PC-9 (cell line): ENCODE measurements at regions not wholly inside any gene's neighbourhood (a gene's known extent, or its start where the extent isn't known, plus 50 kb on each side); places are given as distances from the start of the nearest gene placed in this dataset.
"Not testable (repeated sequence)": the region's sequence is repeated elsewhere in the genome, so short reads cannot be mapped to it uniquely, and the experiment has no call there.

Experiments used
- BruUV-seq: library from RNA; stranded (reverse); fragments of 400-500 nt; replicated peaks from 2 replicates; lab custom pipeline; 2021; lab: Mats Ljungman, UMichigan
- CTCF ChIA-PET: fragments of 300-600 bp; sonication (Branson Sonifier 250); formaldehyde crosslinking; loops from one replicate; lab custom pipeline; 2022; ENCODE audit warnings: antibody characterized with exemption; lab: Charles Lee
- POLR2A ChIA-PET: fragments of 300-600 bp; sonication (Branson Sonifier 250); formaldehyde crosslinking; loops from one replicate; lab custom pipeline; 2022; ENCODE audit warnings: antibody characterized with exemption; ENCODE audit not compliant: unreplicated experiment; lab: Charles Lee
- DNase-seq, 2 experiments: peaks; one replicate each; pipeline versions ENCODE4 v3.0.0 to v3.0.0-alpha.2; 2015 to 2022; ENCODE audit warnings: mixed read lengths in 1 of 2
- H2AFZ ChIP-seq: fragments of 200-600 bp; sonication (generic); 2 replicates; pipeline ENCODE4 v1.8.1; 2017; ENCODE audit warnings: antibody characterized with exemption
- H3F3A ChIP-seq: fragments of 200-600 bp; sonication (generic); 2 replicates; pipeline ENCODE4 v1.8.1; 2017; ENCODE audit warnings: antibody characterized with exemption, mild to moderate bottlenecking, low read depth; ENCODE audit not compliant: insufficient read depth
- H3K27ac ChIP-seq: fragments of 200-600 bp; sonication (generic); 2 replicates; pipeline ENCODE4 v1.6.1; 2016; ENCODE audit warnings: mixed run types
- H3K27me3 ChIP-seq: fragments of 200-600 bp; sonication (generic); 2 replicates; pipeline ENCODE4 v1.6.1; 2016; ENCODE audit warnings: low read depth, mixed run types; ENCODE audit not compliant: insufficient read depth
- H3K36me3 ChIP-seq: fragments of 200-600 bp; sonication (generic); 2 replicates; pipeline ENCODE4 v1.6.1; 2016; ENCODE audit warnings: low read depth, mixed run types
- H3K4me1 ChIP-seq: fragments of 200-600 bp; sonication (generic); replicated peaks from 2 replicates; pipeline ENCODE4 v1.6.1; 2016; ENCODE audit warnings: mixed run types; ENCODE audit not compliant: insufficient read depth
- H3K4me2 ChIP-seq: fragments of 200-600 bp; sonication (generic); 2 replicates; pipeline ENCODE4 v1.6.1; 2017; ENCODE audit warnings: mixed run types
- H3K4me3 ChIP-seq: fragments of 200-600 bp; sonication (generic); 2 replicates; pipeline ENCODE4 v1.6.1; 2016; ENCODE audit warnings: mixed run types
- H3K79me2 ChIP-seq: fragments of 200-600 bp; sonication (generic); 2 replicates; pipeline ENCODE4 v1.6.1; 2017; ENCODE audit warnings: low read depth, mixed run types
- H3K9me2 ChIP-seq: fragments of 200-600 bp; sonication (generic); 2 replicates; pipeline ENCODE4 v1.8.1; 2017; ENCODE audit warnings: mild to moderate bottlenecking; ENCODE audit not compliant: insufficient read depth
- H3K9me3 ChIP-seq: fragments of 200-600 bp; sonication (generic); 2 replicates; pipeline ENCODE4 v1.8.1; 2016; ENCODE audit warnings: low read depth; ENCODE audit not compliant: insufficient read depth
- H4K20me1 ChIP-seq: fragments of 200-600 bp; sonication (generic); 2 replicates; pipeline ENCODE4 v1.8.1; 2017; ENCODE audit not compliant: insufficient read depth
- EZH2 ChIP-seq: fragments of 200-600 bp; sonication (generic); IDR thresholded peaks from 2 replicates; pipeline ENCODE4 v1.8.0; 2017; ENCODE audit warnings: antibody characterized with exemption, low read depth
- intact Hi-C: fragments of 100-400 bp; cut with micrococcal nuclease; formaldehyde crosslinking; loops from one replicate; pipeline ENCODE4 v1.10.0; 2022; ENCODE audit not compliant: unreplicated experiment
- TF ChIP-seq, protein P1 (sequence below): fragments of 200-600 bp; sonication (generic); conservative IDR thresholded peaks from 2 replicates; pipeline ENCODE4 v1.6.1; 2017; ENCODE audit warnings: mixed run types, antibody characterized with exemption, mild to moderate bottlenecking, moderate library complexity

DNA sequence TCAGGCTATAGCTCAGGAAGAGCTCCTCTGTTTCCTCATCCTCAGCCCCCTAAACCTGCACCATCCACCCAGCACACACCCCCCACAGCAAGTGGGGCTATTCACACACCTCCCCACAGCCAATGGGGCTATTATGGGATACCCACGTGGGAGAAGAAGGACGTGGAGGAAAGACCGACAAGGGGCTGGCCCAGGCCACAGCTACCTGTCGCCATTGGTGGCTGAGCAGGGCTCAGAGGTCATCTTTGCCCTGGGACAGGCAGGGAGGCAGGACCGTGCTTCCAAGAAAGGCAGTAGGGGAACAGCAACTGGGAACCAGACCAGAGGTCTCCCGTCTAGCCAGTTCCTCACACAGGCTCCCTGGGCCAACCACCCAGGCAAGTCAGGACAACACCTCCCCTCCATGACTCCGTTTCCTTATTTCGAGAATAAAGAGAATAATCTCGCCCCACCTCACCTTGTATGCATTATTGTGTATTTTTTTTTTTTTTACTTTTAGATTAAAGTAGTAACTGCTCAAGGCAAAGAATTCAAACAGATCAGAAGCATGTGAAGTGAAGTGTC, 92.3 kb upstream of the TARDBP start:
- H3K79me2 ChIP-seq: no peaks in the 10 kb centered on the region
- ChIA-PET POLR2A (no interaction called here), CTCF (no interaction called here)
- no TSS peak for BruUV-seq
- no peak overlapping the region for H3K27ac ChIP-seq
- H3K4me1 ChIP-seq: no peaks in the 10 kb centered on the region
- no peak overlapping the region for H2AFZ ChIP-seq
- no peak overlapping the region for H3K4me3 ChIP-seq
- no peaks in the 10 kb centered on the region for H3K9me2 ChIP-seq
- intact Hi-C loops: no loop called here
- TF ChIP-seq, protein P1, sequence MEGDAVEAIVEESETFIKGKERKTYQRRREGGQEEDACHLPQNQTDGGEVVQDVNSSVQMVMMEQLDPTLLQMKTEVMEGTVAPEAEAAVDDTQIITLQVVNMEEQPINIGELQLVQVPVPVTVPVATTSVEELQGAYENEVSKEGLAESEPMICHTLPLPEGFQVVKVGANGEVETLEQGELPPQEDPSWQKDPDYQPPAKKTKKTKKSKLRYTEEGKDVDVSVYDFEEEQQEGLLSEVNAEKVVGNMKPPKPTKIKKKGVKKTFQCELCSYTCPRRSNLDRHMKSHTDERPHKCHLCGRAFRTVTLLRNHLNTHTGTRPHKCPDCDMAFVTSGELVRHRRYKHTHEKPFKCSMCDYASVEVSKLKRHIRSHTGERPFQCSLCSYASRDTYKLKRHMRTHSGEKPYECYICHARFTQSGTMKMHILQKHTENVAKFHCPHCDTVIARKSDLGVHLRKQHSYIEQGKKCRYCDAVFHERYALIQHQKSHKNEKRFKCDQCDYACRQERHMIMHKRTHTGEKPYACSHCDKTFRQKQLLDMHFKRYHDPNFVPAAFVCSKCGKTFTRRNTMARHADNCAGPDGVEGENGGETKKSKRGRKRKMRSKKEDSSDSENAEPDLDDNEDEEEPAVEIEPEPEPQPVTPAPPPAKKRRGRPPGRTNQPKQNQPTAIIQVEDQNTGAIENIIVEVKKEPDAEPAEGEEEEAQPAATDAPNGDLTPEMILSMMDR: no peak
- TF ChIP-seq EZH2: no peak
- no peaks in the 10 kb centered on the region for H3K9me3 ChIP-seq
- no peaks in the 10 kb centered on the region for H4K20me1 ChIP-seq
- H3K27me3 ChIP-seq: no peaks in the 10 kb centered on the region
- no peaks in the 10 kb centered on the region for H3F3A ChIP-seq
- H3K36me3 ChIP-seq: no peaks in the 10 kb centered on the region
- no peak overlapping the region for H3K4me2 ChIP-seq
- no peak for DNase-seq

DNA sequence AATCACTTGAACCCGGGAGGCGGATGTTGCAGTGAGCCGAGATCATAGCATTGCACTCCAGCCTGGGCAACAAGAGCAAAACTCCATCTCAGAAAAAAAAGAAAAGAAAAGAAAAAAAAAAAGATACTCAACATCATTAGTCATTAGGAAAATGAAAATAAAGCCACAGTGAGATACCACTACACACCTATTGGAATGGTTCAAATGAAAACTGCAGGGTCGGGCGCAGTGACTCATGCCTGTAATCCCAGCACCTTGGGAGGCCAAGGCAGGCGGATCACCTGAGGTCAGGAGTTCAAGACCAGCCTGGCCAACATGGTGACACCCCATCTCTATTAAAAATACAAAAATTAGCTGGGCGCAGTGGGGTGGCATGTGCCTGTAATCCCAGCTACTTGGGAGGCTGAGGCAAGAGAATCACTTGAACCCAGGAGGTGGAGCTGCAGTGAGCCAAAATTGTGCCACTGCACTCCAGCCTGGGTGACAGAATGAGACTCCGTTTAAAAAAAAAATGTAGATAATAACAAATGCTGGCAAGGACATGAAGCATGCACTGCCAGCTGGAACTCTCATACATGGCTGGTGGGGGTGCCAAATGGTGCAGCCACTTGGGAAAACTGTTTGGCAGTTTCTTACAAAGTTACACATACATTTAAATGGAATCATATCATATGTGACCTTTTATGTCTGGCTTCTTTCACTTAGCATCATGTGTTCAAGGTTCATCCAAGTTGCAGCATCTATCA, 90.0 kb upstream of the TARDBP start:
- H4K20me1 ChIP-seq, DNase-seq, H3K4me1 ChIP-seq, H2AFZ ChIP-seq, H3K9me2 ChIP-seq, H3K4me2 ChIP-seq, H3F3A ChIP-seq, H3K79me2 ChIP-seq, H3K27ac ChIP-seq, H3K4me3 ChIP-seq, BruUV-seq, H3K9me3 ChIP-seq, H3K27me3 ChIP-seq, POLR2A ChIA-PET, H3K36me3 ChIP-seq, CTCF ChIA-PET, intact Hi-C loops: not testable (repeated sequence)

DNA sequence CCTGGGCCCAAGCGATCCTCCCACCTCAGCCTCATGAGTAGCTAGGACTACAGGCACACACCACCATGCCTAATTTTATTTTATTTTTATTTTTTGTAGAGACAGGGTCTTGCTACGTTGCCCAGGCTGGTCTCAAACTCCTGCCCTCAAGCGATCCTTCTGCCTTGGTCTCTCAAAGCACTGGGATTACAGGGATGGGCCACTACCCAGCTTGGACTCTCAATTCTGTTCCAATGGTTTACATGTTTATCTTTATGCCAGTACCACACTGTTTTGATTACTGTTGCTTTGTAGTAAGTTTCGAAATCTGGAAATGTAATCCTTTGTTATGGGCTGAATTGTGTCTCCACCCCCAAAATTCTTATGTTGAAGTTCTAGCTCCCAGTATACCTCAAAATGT, 88.4 kb upstream of the TARDBP start:
- no peaks in the 10 kb centered on the region for H3K4me1 ChIP-seq
- H4K20me1 ChIP-seq: no peaks in the 10 kb centered on the region
- H3F3A ChIP-seq: no peaks in the 10 kb centered on the region
- no peaks in the 10 kb centered on the region for H3K36me3 ChIP-seq
- no peaks in the 10 kb centered on the region for H3K79me2 ChIP-seq
- no peaks in the 10 kb centered on the region for H3K27me3 ChIP-seq
- no peaks in the 10 kb centered on the region; the same call in 1 of the 2 replicates for H3K9me3 ChIP-seq
- H3K4me2 ChIP-seq: no peak overlapping the region
- H3K27ac ChIP-seq: no peak overlapping the region
- no peaks in the 10 kb centered on the region for H3K9me2 ChIP-seq
- CTCF ChIA-PET: interaction anchor here (0.7 kb wide), 1 partner anchor 96 kb away, joined by 3 read pairs; no protein-coding TSS in a partner anchor
- POLR2A ChIA-PET: interaction anchor here (0.6 kb wide), 1 partner anchor 83 kb away, joined by 5 read pairs; no protein-coding TSS in a partner anchor
- BruUV-seq: no TSS peak
- no peak for TF ChIP-seq EZH2
- no peak overlapping the region for H3K4me3 ChIP-seq
- no peak overlapping the region for H2AFZ ChIP-seq
- intact Hi-C loops: no loop called here
- DNase-seq: no peak

- intact Hi-C loops: no loop called here
- H2AFZ ChIP-seq: no peak overlapping the region
- DNase-seq: no peak
- no peaks in the 10 kb centered on the region for H4K20me1 ChIP-seq
- no peaks in the 10 kb centered on the region for H3K27me3 ChIP-seq
- H3K4me3 ChIP-seq: no peak overlapping the region
- no peaks in the 10 kb centered on the region; the same call in 1 of the 2 replicates for H3K9me3 ChIP-seq
- ChIA-PET POLR2A (no interaction called here), CTCF (interaction anchor here (0.7 kb wide), 1 partner anchor 37 kb away, joined by 4 read pairs; no protein-coding TSS in a partner anchor)
- TF ChIP-seq EZH2: no peak
- no peak overlapping the region for H3K27ac ChIP-seq
- H3K9me2 ChIP-seq: no peaks in the 10 kb centered on the region
- no peaks in the 10 kb centered on the region for H3K79me2 ChIP-seq
- H3K4me2 ChIP-seq: no peak overlapping the region
- H3K4me1 ChIP-seq: no peaks in the 10 kb centered on the region
- no peaks in the 10 kb centered on the region for H3F3A ChIP-seq
- BruUV-seq: no TSS peak
- H3K36me3 ChIP-seq: no peaks in the 10 kb centered on the region
Observed at GRCh38 chr1:10928654-10929053, 83.8 kb upstream of the TARDBP start.
